Neural crest cell (in vitro differentiated cells): ENCODE measurements at regions not wholly inside any gene's neighbourhood (a gene's known extent, or its start where the extent isn't known, plus 50 kb on each side); places are given as distances from the start of the nearest gene placed in this dataset.
"Not testable (repeated sequence)": the region's sequence is repeated elsewhere in the genome, so short reads cannot be mapped to it uniquely, and the experiment has no call there.

ENCODE experiments used
- DNase-seq: peaks from one replicate; pipeline ENCODE4 v3.0.0; 2021; ENCODE audit warnings: low read depth, mixed read lengths, low spot score
- H3K27ac Mint-ChIP-seq: one replicate; pipeline ENCODE4 v1.8.0; 2021; ENCODE audit warnings: mild to moderate bottlenecking, mixed read lengths; ENCODE audit not compliant: unreplicated experiment
- H3K27me3 Mint-ChIP-seq: 2 replicates; pipeline ENCODE4 v1.8.0; 2021; ENCODE audit warnings: low read depth, mild to moderate bottlenecking, mixed read lengths
- H3K36me3 Mint-ChIP-seq: 2 replicates; pipeline ENCODE4 v1.8.0; 2021; ENCODE audit warnings: low read depth, mild to moderate bottlenecking, mixed read lengths
- H3K4me1 Mint-ChIP-seq: 2 replicates; pipeline ENCODE4 v1.8.0; 2021; ENCODE audit warnings: mixed read lengths
- H3K4me3 Mint-ChIP-seq: one replicate; pipeline ENCODE4 v1.8.0; 2021; ENCODE audit warnings: mild to moderate bottlenecking, mixed read lengths
- H3K9me3 Mint-ChIP-seq: 2 replicates; pipeline ENCODE4 v1.8.0; 2021; ENCODE audit warnings: mixed read lengths
- TF ChIP-seq, protein P1 (sequence below): fragments of 200-600 bp; sonication (generic); conservative IDR thresholded peaks from 2 replicates; pipeline ENCODE4 v1.5.0; 2021; ENCODE audit warnings: antibody characterized with exemption, mild to moderate bottlenecking

DNA sequence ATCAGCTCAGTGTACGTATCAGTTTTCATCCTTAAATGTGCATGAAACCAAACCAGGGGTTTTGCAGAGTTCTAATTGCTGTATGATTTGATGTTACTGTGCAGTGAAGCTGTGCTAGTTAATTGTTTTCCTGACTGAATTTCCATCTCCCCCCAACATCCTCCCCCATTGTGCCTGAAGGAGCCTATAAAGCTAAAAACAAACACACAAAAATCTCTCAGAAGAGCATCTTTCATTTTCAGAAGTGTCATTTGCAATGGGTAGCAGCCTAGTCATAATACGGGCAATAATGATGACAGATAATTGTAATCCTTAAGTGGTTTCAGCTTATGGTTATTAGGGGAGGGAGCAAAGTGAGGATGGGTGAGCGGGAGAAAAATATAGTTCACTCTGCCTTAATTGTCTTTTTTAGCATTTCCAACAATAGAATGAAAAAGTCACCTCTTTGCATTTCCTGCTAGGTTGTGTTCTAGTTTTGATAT, 207.9 kb upstream of the TBL1XR1 start:
- Mint-ChIP-seq H3K36me3 (no peaks in the 10 kb centered on the region), H3K27ac (peak overlapping the region; percentile 40), H3K9me3 (peaks cover 9% of the 10 kb centered on the region), H3K27me3 (no peaks in the 10 kb centered on the region), H3K4me3 (no peak overlapping the region), H3K4me1 (peaks cover 18% of the 10 kb centered on the region)
- no peak for DNase-seq
- TF ChIP-seq, protein P1, sequence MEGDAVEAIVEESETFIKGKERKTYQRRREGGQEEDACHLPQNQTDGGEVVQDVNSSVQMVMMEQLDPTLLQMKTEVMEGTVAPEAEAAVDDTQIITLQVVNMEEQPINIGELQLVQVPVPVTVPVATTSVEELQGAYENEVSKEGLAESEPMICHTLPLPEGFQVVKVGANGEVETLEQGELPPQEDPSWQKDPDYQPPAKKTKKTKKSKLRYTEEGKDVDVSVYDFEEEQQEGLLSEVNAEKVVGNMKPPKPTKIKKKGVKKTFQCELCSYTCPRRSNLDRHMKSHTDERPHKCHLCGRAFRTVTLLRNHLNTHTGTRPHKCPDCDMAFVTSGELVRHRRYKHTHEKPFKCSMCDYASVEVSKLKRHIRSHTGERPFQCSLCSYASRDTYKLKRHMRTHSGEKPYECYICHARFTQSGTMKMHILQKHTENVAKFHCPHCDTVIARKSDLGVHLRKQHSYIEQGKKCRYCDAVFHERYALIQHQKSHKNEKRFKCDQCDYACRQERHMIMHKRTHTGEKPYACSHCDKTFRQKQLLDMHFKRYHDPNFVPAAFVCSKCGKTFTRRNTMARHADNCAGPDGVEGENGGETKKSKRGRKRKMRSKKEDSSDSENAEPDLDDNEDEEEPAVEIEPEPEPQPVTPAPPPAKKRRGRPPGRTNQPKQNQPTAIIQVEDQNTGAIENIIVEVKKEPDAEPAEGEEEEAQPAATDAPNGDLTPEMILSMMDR = no peak

DNA sequence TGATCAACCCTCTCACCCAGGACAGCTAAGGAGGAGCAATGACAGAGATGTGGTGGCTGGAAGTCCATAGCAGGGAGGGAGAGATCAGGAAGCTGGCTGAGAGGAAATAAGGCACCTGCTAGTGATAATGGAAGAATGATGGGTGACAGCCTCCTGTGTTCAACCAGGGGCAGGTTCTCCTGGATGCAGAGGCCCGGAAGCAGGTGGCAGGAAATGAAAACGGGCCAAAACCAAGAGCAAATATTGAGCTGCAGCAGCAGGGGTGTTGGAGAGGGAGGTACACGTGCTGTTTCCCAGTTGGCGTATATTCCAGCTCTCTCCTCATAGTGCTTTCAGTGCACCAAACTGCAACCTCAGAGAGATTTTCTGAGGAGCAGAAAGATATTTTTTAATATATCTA, 213.4 kb upstream of the TBL1XR1 start:
- Mint-ChIP-seq H3K4me3 (no peak overlapping the region), H3K9me3 (peaks cover 7% of the 10 kb centered on the region), H3K4me1 (peaks cover 15% of the 10 kb centered on the region), H3K36me3 (no peaks in the 10 kb centered on the region), H3K27me3 (no peaks in the 10 kb centered on the region), H3K27ac (no peak overlapping the region)
- TF ChIP-seq, protein P1 = no peak
- DNase-seq = no peak

DNA sequence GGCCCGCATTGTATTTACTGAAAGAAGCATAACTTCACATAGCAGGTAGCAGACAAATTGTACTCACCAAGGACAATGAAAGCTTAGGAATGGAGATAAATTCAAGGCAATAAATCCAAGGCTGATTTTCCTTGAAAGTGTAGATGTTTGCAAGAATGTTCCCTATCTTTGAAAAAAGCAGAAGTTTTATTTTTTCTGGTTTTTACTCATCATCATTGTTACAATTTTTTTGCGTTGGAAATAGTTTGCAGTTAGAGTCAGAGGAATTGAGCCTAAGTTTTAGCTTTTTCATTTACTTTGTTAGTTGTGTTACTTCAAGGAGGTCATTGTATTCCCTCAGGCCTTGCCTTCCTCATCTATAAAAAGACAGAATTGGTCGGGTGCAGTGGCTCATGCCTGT, 213.9 kb upstream of the TBL1XR1 start:
- no peak overlapping the region for H3K27ac Mint-ChIP-seq
- TF ChIP-seq, protein P1 = no peak
- DNase-seq = no peak
- no peaks in the 10 kb centered on the region for H3K27me3 Mint-ChIP-seq
- peaks cover 11% of the 10 kb centered on the region for H3K4me1 Mint-ChIP-seq
- H3K4me3 Mint-ChIP-seq = no peak overlapping the region
- H3K9me3 Mint-ChIP-seq = peaks cover 5% of the 10 kb centered on the region
- no peaks in the 10 kb centered on the region for H3K36me3 Mint-ChIP-seq

DNA sequence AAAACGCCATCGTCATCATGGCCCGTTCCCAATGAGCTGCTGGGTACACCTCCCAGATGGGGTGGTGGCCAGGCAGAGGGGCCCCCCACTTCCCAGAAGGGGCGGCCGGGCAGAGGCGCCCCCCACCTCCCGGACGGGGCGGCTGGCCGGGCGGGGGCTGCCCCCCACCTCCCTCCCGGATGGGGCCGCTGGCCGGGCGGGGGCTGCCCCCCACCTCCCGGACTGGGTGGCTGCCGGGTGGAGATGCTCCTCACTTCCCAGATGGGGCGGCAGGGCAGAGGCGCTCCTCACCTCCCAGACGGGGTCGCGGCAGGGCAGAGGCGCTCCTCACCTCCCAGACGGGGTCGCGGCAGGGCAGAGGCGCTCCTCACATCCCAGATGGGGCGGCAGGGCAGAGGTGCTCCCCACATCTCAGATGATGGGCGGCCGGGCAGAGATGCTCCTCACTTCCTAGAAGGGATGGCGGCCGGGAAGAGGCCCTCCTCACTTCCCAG, 215.4 kb upstream of the TBL1XR1 start:
- H3K27ac Mint-ChIP-seq, H3K4me3 Mint-ChIP-seq, H3K36me3 Mint-ChIP-seq, H3K27me3 Mint-ChIP-seq, H3K9me3 Mint-ChIP-seq, DNase-seq: not testable (repeated sequence)
- peaks cover 11% of the 10 kb centered on the region for H3K4me1 Mint-ChIP-seq

DNA sequence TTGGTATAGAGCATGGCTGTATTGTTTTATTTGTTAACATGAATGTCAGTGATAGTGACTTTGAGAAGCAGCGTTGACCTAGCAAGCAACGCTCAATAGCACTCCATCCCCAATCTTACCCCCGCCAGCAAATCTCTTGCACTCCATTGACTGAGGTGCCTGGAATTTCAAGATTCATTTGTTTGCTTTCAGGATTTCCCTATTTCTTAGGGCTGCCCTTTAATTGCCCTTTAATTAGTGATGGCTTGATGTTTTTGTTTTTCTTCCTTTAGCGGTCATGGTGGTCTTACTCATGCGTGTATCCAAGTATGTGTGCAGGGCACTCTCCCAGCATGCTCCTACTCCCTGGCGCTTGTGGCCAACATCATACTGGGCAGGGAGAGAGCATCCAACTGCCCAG, 216.8 kb upstream of the TBL1XR1 start:
- H3K4me1 Mint-ChIP-seq = peaks cover 11% of the 10 kb centered on the region
- H3K27ac Mint-ChIP-seq = no peak overlapping the region
- H3K36me3 Mint-ChIP-seq = no peaks in the 10 kb centered on the region
- H3K27me3 Mint-ChIP-seq = no peaks in the 10 kb centered on the region
- TF ChIP-seq, protein P1 = no peak
- peaks cover 5% of the 10 kb centered on the region for H3K9me3 Mint-ChIP-seq
- DNase-seq = no peak
- no peak overlapping the region for H3K4me3 Mint-ChIP-seq

DNA sequence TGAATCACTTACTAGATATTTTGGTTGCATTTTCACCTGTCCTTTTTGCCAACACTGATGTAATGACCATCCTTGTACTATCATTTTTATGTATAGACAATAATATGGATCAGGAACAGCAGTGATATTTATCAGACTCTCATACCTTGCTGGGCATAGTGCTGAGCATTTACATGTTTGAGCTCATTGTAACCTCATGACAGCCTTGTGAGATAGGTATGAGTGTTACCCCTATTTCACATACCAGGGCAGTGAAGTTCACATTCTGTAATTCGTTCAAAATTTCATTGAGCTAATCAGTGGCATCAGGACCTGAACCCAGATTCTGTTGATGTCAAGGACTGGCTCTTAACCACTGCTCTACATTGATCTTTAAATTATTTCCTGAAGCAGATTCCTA, 221.5 kb upstream of the TBL1XR1 start:
- no peak overlapping the region for H3K27ac Mint-ChIP-seq
- peaks cover 8% of the 10 kb centered on the region for H3K4me1 Mint-ChIP-seq
- H3K4me3 Mint-ChIP-seq = no peak overlapping the region
- no peak for DNase-seq
- H3K27me3 Mint-ChIP-seq = no peaks in the 10 kb centered on the region
- H3K9me3 Mint-ChIP-seq = peaks cover 5% of the 10 kb centered on the region
- no peaks in the 10 kb centered on the region for H3K36me3 Mint-ChIP-seq
- TF ChIP-seq, protein P1 = no peak
